Osteoblast (primary cell): ENCODE measurements at regions not wholly inside any gene's neighbourhood (a gene's known extent, or its start where the extent isn't known, plus 50 kb on each side); places are given as distances from the start of the nearest gene placed in this dataset.
A peak's percentile ranks its signal among the peaks of the same experiment; 100 is the strongest.

Experiments
- DNase-seq: peaks from one replicate; pipeline ENCODE4 v3.0.0; 2011; ENCODE audit warnings: low spot score, mixed read lengths; ENCODE audit not compliant: insufficient read length; ENCODE audit errors: missing footprints
- H2AFZ ChIP-seq: 2 replicates; pipeline ENCODE4 v1.6.0; 2011; ENCODE audit warnings: mild to moderate bottlenecking, low read length
- H3K27ac ChIP-seq: 2 replicates; pipeline ENCODE4 v1.5.1; 2011; ENCODE audit warnings: mild to moderate bottlenecking, low read depth, low read length, moderate library complexity
- H3K27me3 ChIP-seq: 2 replicates; pipeline ENCODE4 v1.6.0; 2012; ENCODE audit warnings: mild to moderate bottlenecking, control low read depth, inconsistent platforms, low read length, moderate library complexity; ENCODE audit not compliant: insufficient read depth
- H3K36me3 ChIP-seq: 2 replicates; pipeline ENCODE4 v1.5.1; 2011; ENCODE audit warnings: mild to moderate bottlenecking, low read length, control low read depth, moderate library complexity; ENCODE audit not compliant: insufficient read depth
- H3K4me1 ChIP-seq: 2 replicates; pipeline ENCODE4 v1.5.1; 2011; ENCODE audit warnings: mild to moderate bottlenecking, low read length, control low read depth, moderate library complexity; ENCODE audit not compliant: insufficient read depth
- H3K4me2 ChIP-seq: 2 replicates; pipeline ENCODE4 v1.6.0; 2011; ENCODE audit warnings: mild to moderate bottlenecking, low read length; ENCODE audit not compliant: insufficient read depth
- H3K4me3 ChIP-seq: fragments of 200-600 bp; sonication (generic); 3 replicates; pipeline ENCODE4 v1.5.1; 2012; ENCODE audit warnings: mild to moderate bottlenecking, low read length, inconsistent platforms; ENCODE audit not compliant: insufficient read depth
- H3K79me2 ChIP-seq: 2 replicates; pipeline ENCODE4 v1.6.0; 2012; ENCODE audit warnings: mild to moderate bottlenecking, low read length, control low read depth, inconsistent platforms; ENCODE audit not compliant: insufficient read depth
- H3K9me3 ChIP-seq: 2 replicates; pipeline ENCODE4 v1.5.1; 2011; ENCODE audit warnings: low read depth, low read length, control low read depth
- H4K20me1 ChIP-seq: 2 replicates; pipeline ENCODE4 v1.6.0; 2012; ENCODE audit warnings: mild to moderate bottlenecking, low read length, control low read depth; ENCODE audit not compliant: insufficient read depth
- TF ChIP-seq, protein P1 (sequence below): IDR thresholded peaks from 2 replicates; pipeline ENCODE4 v1.5.1; 2011; ENCODE audit warnings: mild to moderate bottlenecking, low read depth, low read length, moderate library complexity; ENCODE audit errors: extremely low read depth

DNA sequence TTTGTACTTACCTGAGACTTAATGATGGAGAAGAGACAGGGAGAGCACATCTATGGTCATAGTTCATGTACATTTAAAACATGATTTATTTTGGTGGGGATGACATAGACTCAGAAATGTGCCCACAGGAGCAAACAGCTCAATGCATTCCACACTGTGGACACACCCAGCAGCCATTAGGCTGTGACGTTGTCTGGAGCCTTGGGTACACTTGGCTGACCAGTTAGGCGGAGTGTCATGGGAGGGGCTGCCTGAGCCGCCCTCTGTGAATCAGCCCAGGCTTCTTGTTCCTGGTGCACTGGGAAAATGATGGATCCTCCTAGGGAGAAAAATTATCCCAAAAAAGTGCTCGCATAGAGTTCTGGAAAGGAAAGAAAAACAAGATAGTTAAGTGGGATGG, 231.0 kb upstream of the GMDS start:
- TF ChIP-seq, protein P1, sequence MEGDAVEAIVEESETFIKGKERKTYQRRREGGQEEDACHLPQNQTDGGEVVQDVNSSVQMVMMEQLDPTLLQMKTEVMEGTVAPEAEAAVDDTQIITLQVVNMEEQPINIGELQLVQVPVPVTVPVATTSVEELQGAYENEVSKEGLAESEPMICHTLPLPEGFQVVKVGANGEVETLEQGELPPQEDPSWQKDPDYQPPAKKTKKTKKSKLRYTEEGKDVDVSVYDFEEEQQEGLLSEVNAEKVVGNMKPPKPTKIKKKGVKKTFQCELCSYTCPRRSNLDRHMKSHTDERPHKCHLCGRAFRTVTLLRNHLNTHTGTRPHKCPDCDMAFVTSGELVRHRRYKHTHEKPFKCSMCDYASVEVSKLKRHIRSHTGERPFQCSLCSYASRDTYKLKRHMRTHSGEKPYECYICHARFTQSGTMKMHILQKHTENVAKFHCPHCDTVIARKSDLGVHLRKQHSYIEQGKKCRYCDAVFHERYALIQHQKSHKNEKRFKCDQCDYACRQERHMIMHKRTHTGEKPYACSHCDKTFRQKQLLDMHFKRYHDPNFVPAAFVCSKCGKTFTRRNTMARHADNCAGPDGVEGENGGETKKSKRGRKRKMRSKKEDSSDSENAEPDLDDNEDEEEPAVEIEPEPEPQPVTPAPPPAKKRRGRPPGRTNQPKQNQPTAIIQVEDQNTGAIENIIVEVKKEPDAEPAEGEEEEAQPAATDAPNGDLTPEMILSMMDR = no peak
- no peaks in the 10 kb centered on the region for H3K79me2 ChIP-seq
- no peak overlapping the region for H3K27ac ChIP-seq
- no peak overlapping the region for H3K4me3 ChIP-seq
- no peak overlapping the region for H2AFZ ChIP-seq
- H3K36me3 ChIP-seq = no peaks in the 10 kb centered on the region
- H3K4me1 ChIP-seq = peaks cover 14% of the 10 kb centered on the region
- DNase-seq = peak; percentile 83
- H4K20me1 ChIP-seq = no peaks in the 10 kb centered on the region
- peaks cover 11% of the 10 kb centered on the region for H3K27me3 ChIP-seq
- H3K9me3 ChIP-seq = no peaks in the 10 kb centered on the region
- no peak overlapping the region for H3K4me2 ChIP-seq

DNA sequence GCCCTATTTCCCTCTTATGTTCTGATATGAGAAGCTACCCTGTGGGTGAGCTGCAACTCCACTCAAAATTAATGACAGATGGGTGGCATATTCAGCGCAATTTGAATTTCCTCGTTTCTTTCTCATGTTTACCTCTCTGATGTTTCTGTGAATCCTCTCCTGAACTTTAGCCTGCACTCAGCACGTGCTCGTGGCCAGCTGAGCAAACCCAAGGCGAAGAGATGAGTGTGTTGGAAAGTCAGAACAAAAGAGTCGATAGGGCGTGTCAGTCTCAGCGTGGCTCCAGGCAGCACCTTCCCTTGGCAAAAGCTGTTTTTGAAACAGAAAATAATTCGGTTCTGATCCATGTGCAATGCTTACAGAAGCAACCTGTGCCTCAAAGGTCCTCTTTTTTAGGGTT, 226.1 kb upstream of the GMDS start:
- Histone ChIP-seq H3K9me3 (no peaks in the 10 kb centered on the region), H3K4me1 (peaks cover 15% of the 10 kb centered on the region)

DNA sequence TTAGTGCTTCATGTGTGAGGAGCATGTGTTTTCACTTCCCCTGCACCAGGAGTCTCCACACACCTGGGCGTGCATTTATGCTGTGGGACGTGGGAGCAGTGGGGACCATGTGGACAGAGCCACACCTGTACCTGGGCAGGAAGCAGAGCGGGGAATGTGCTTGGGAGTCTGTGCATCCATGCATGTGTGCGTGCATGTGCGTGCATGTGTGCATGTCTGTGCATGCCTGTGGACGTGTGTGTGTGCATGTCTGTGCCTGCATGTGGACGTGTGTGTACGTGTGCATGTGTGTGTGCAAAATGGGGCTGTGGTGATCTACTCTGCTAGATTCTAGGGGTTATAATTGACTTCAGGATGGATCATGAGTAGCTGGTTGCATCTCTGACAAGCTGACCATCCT, 224.0 kb upstream of the GMDS start:
- Histone ChIP-seq H3K27ac (no peak overlapping the region), H2AFZ (no peak overlapping the region), H4K20me1 (no peaks in the 10 kb centered on the region), H3K27me3 (peaks cover 48% of the 10 kb centered on the region), H3K4me2 (no peak overlapping the region), H3K79me2 (no peaks in the 10 kb centered on the region), H3K36me3 (no peaks in the 10 kb centered on the region), H3K9me3 (no peaks in the 10 kb centered on the region), H3K4me1 (peaks cover 15% of the 10 kb centered on the region), H3K4me3 (no peak overlapping the region)
- no peak for DNase-seq
- TF ChIP-seq, protein P1 = no peak

More for the DNA sequence above, 226.1 kb upstream of the GMDS start:
- Histone ChIP-seq H4K20me1 (no peaks in the 10 kb centered on the region), H3K27me3 (peaks cover 42% of the 10 kb centered on the region), H2AFZ (no peak overlapping the region), H3K27ac (no peak overlapping the region), H3K79me2 (no peaks in the 10 kb centered on the region), H3K4me3 (no peak overlapping the region), H3K36me3 (no peaks in the 10 kb centered on the region), H3K4me2 (no peak overlapping the region)
- DNase-seq = no peak
- TF ChIP-seq, protein P1 = no peak

DNA sequence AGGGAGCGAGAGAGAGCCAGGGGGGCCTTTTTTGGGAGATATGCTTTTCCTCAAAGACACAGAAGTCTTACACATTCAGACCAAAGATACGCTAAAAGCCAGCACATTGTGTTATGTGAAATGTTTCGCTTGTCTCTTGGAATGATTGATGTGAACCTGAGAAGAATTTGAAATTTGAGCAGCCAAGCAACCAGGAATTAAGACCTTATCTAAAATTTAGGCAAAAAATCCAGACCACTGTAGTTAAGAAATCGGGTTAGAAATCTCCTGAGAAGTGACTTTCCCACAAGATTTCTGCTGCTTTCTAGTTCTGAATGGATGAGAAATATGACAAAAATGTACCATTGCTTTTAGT, 223.2 kb upstream of the GMDS start:
- H3K4me1 ChIP-seq = peaks cover 15% of the 10 kb centered on the region
- H3K36me3 ChIP-seq = no peaks in the 10 kb centered on the region
- peaks cover 48% of the 10 kb centered on the region for H3K27me3 ChIP-seq
- no peaks in the 10 kb centered on the region for H4K20me1 ChIP-seq
- peak overlapping the region; percentile 13 for H3K4me3 ChIP-seq
- DNase-seq = no peak
- TF ChIP-seq, protein P1 = no peak
- peak overlapping the region; percentile 60 for H3K4me2 ChIP-seq
- no peaks in the 10 kb centered on the region for H3K9me3 ChIP-seq
- no peaks in the 10 kb centered on the region for H3K79me2 ChIP-seq
- H3K27ac ChIP-seq = no peak overlapping the region
- peak overlapping the region; percentile 12 for H2AFZ ChIP-seq
